ENCODE measurements at regions not wholly inside any gene's neighbourhood (a gene's known extent, or its start where the extent isn't known, plus 50 kb on each side); places are given as distances from the start of the nearest gene placed in this dataset.
"Not testable (repeated sequence)": the region's sequence is repeated elsewhere in the genome, so short reads cannot be mapped to it uniquely, and the experiment has no call there.

GRCh38 chr3:8147711-8148110 lies 353.9 kb upstream of the LMCD1 start:
- no peak for DNase-seq

DNA sequence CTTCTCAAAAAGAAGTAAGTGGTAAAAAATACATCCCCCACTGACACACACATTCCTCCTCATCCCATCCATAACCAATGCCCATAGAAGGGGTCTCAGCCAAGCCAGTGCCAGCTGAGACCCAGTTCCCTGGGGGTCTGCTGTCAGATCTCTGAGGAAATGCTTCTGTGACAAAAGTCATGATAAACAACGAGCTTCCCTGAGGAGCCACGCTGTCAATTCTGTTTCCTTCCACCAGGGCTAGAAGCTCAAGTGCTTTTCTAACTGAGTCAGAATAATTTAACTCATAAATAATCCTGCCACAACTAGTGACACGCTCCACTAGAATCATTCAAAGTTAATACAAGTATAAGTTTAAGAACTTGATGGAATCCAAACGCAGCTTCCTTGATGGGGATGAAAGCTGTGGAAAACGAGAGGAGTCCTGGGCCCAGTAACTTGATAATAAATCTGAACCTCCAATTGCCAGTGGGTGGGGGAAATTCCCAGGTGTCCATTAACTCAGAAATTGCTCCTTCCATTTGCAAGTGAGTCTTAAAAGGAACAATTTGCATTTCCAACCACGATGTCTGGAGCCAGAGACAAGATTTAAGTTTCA lies 348.7 kb upstream of the LMCD1 start:
- no peak for DNase-seq

- DNase-seq = no peak
These were observed 347.8 kb upstream of the LMCD1 start for GRCh38 chr3:8153800-8154199.

DNA sequence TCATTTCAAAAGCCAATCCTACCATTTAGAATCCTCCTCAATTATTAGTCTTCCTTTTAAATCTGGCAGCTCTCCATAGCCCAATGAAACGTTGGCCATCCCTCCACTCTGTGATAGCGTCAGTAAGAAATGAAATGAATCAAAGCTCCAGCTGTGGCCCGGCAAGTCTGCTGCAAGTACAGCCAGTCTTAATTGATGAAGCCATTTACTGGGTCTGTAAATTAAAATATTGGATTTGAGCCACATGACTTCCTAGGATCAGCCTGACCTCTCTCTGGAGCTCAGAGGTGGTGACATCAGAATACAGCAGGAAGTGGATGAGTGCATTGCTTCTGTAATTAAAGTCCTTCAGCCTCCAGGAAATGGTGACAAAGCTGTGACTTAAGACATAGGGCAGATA lies 347.0 kb upstream of the LMCD1 start:
- DNase-seq = no peak

DNA sequence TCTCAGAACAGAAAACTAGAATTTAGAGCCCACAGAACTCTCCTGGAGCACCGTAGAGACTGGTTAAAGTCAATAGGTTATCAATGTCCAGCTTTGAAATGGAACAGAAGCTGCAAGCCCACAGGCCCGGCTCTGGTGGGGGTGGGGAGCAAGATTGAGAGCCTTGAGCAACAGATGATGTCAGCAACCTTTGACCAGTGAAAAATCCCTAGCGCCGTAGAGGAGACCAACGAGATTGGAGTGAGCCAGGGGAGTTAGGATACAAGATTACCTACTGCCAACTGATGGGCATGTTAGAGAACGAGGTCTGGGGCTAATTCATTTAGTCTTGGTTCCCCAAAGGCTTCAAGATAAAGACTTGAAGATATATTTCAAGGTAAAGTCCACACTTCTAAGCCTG lies 345.5 kb upstream of the LMCD1 start:
- DNase-seq = no peak

- DNase-seq = no peak
These were observed 344.8 kb upstream of the LMCD1 start for GRCh38 chr3:8156831-8157230.

GRCh38 chr3:8157640-8158039 lies 344.0 kb upstream of the LMCD1 start:
- DNase-seq = no peak

GRCh38 chr3:8164145-8164544 lies 337.5 kb upstream of the LMCD1 start:
- no peak for DNase-seq

- no peak for DNase-seq
These were observed 335.6 kb upstream of the LMCD1 start for GRCh38 chr3:8166014-8166413.

GRCh38 chr3:8170971-8171508 lies 330.6 kb upstream of the LMCD1 start:
- no peak for DNase-seq

- no peak for DNase-seq
These were observed 327.7 kb upstream of the LMCD1 start for GRCh38 chr3:8173892-8174291.

DNA sequence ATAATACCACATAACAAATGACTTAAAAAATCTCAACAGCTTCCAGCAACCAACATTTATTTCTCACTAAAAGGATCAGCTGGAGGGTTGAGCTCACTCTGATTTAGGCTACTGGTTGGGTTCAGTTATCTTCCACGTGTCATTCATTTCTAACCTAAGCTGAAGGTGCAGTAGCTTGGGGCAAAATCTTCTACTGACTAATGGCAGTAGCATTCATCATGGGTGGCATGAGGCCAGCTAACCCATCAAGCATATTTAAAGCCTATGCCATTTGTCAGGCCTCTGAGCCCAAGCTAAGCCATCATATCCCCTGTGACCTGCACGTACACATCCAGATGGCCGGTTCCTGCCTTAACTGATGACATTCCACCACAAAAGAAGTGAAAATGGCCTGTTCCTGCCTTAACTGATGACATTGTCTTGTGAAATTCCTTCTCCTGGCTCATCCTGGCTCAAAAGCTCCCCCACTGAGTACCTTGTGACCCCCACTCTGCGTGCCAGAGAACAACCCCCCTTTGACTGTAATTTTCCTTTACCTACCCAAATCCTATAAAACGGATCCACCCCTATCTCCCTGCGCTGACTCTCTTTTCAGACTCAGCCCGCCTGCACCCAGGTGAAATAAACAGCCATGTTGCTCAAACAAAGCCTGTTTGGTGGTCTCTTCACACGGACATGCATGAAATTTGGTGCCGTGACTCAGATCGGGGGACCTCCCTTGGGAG lies 324.7 kb upstream of the LMCD1 start:
- DNase-seq = not testable (repeated sequence)

- DNase-seq = not testable (repeated sequence)
These were observed 323.1 kb upstream of the LMCD1 start for GRCh38 chr3:8178516-8178915.

DNA sequence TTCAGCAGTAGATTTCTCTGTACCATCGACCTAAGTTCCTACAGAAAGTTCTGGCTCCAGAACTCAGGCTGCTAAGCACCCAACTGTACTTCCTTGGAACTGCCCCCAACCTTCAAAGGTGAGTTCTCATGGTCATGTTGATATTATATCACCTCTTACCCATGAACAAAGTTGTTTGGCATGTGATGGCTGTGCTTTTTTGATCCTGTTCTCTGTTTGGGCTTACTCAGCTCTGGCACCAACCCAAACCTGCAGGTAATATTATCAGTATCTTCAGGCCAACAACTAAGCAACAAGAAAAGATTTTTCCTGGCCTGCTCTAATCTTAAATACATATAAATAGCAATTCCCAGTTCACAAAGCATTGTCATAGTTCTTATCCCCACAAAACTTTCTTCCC lies 318.7 kb upstream of the LMCD1 start:
- no peak for DNase-seq

- DNase-seq = no peak
These were observed 318.0 kb upstream of the LMCD1 start for GRCh38 chr3:8183627-8184026.

DNA sequence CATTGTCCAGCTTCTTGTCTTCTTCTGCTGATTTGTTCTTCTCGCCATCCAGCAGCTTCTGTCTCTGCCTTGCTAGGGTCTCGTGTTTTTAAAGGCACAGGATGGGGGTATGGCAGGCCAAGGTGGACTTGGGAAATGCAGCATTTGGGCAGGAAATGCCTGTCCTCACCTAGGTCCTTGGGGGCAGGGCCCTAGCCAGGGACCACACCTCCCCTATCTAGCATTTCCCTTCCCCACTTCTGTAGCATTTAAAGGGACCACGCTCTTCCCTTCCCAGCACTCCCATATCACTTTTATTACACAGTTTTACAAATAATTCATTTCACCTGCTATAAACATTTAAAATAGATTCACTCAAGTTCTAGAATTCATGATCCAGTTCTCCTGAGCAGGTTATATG lies 315.4 kb upstream of the LMCD1 start:
- no peak for DNase-seq

- no peak for DNase-seq
These were observed 313.6 kb upstream of the LMCD1 start for GRCh38 chr3:8187996-8188395.

GRCh38 chr3:8189051-8189450 lies 312.6 kb upstream of the LMCD1 start:
- DNase-seq = no peak

GRCh38 chr3:8191406-8191805 lies 310.2 kb upstream of the LMCD1 start:
- DNase-seq = no peak

DNA sequence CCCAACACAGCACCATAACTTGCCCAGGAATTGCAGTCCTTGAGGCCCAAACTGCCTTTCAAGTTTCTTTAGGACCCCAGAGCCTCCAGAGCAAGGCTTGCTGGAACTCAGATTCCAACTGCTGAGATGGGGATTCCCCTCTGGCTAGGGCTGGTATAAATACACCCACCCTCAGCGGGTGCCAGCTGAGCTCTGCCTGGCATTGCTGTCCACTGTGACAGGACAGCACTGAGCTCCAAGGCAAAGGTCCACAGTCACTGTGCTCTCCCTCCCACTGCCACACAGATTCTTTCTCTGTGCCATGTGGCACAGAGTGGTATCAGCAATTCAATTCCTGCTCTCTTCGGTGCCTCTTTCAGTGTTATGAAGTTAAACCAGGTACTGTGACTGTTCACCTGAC lies 304.2 kb upstream of the LMCD1 start:
- no peak for DNase-seq

- no peak for DNase-seq
These were observed 303.0 kb upstream of the LMCD1 start for GRCh38 chr3:8198605-8199004.

- no peak for DNase-seq
These were observed 300.6 kb upstream of the LMCD1 start for GRCh38 chr3:8200996-8201395.

DNA sequence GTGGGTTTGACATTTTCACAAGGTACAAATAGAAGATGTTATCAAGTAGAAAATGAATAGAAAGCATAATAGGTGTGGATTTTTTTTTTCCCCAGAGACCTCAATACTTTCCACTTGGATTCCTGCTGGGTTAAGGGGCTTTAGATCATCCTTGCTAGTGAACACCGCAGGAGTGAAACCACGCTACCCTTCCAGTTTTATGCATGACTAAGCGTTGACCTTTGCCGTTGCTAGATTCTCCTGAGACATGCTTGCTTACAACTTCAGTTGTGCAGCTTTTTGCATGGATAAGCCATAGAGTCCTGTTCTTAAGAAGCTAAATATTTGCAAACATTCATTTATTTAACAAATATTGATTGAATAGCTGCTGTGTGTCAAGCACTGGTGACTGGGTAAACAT lies 299.7 kb upstream of the LMCD1 start:
- DNase-seq = no peak

DNA sequence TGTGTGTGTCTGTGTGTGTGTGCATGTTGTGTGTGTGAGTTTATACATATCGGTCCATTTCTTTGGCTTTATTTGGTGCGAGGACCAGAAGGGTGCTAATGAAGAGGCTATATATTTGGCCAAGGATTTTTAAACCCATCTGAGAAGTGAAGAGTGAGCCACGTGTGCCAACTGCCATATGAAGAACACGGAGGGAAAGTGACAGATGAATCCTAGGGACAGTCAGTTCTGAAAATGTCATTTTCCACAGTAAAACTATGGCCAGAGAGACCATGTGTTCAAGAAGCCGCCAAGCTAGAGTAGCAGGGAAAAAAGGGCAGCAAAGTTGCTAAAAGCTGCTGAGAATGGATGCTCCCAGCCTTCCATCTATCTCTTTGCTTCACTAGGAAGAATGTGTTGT lies 297.3 kb upstream of the LMCD1 start:
- no peak for DNase-seq
